Mesenchymal stem cell (in vitro differentiated cells and primary cell): ENCODE measurements at regions not wholly inside any gene's neighbourhood (a gene's known extent, or its start where the extent isn't known, plus 50 kb on each side); places are given as distances from the start of the nearest gene placed in this dataset.

Source experiments
- DNase-seq: peaks from one replicate; pipeline ENCODE4 v3.0.0-alpha.2; 2013
- H2AFZ ChIP-seq: one replicate; pipeline ENCODE4 v1.6.1; 2013; ENCODE audit warnings: low read depth, mild to moderate bottlenecking, control low read depth, inconsistent platforms, low read length, moderate library complexity
- H2AK5ac ChIP-seq: 2 replicates; pipeline ENCODE4 v1.6.1; 2013; ENCODE audit warnings: low read length, moderate library complexity, mild to moderate bottlenecking, inconsistent platforms; ENCODE audit not compliant: severe bottlenecking
- H2BK120ac ChIP-seq: one replicate; pipeline ENCODE4 v1.6.1; 2013; ENCODE audit warnings: low read depth, mild to moderate bottlenecking, inconsistent platforms, low read length, moderate library complexity
- H2BK12ac ChIP-seq, 2 experiments: one replicate each; pipeline ENCODE4 v1.6.1; 2013; ENCODE audit warnings: inconsistent platforms in 2 of 2, low read length in 2 of 2, mild to moderate bottlenecking in 2 of 2, moderate library complexity in 2 of 2, control low read depth in 1 of 2
- H2BK15ac ChIP-seq: one replicate; pipeline ENCODE4 v1.6.1; 2013; ENCODE audit warnings: mild to moderate bottlenecking, low read depth, inconsistent platforms; ENCODE audit not compliant: poor library complexity, severe bottlenecking
- H2BK5ac ChIP-seq: 2 replicates; pipeline ENCODE4 v1.6.1; 2013; ENCODE audit warnings: low read depth, mild to moderate bottlenecking, low read length, control low read depth, inconsistent platforms; ENCODE audit not compliant: poor library complexity, severe bottlenecking
- H3K14ac ChIP-seq, 2 experiments: one replicate each; pipeline ENCODE4 v1.6.1; 2013; ENCODE audit warnings: inconsistent platforms in 2 of 2, low read length in 2 of 2, control low read depth in 1 of 2, mild to moderate bottlenecking in 1 of 2, moderate library complexity in 1 of 2
- H3K18ac ChIP-seq, 2 experiments: one replicate each; pipeline ENCODE4 v1.6.1; 2013; ENCODE audit warnings: inconsistent platforms in 2 of 2, low read length in 2 of 2, control low read depth in 1 of 2, low read depth in 1 of 2, mild to moderate bottlenecking in 1 of 2
- H3K23ac ChIP-seq, 2 experiments: one replicate each; pipeline ENCODE4 v1.6.1; 2013; ENCODE audit warnings: inconsistent platforms in 2 of 2, low read length in 2 of 2, mild to moderate bottlenecking in 2 of 2, moderate library complexity in 2 of 2, control low read depth in 1 of 2
- H3K27ac ChIP-seq: 2 replicates; pipeline ENCODE4 v1.5.1; 2013; ENCODE audit warnings: mild to moderate bottlenecking, moderate library complexity, low read length, control low read depth, inconsistent platforms; ENCODE audit not compliant: poor library complexity, severe bottlenecking
- H3K27me3 ChIP-seq, 2 experiments: 2 replicates each; pipeline versions ENCODE4 v1.6.1 to v1.7.0; 2013; ENCODE audit warnings: low read length in 2 of 2, mild to moderate bottlenecking in 2 of 2, moderate library complexity in 2 of 2, control low read depth in 1 of 2, inconsistent platforms in 1 of 2; ENCODE audit not compliant: control insufficient read depth in 1 of 2, insufficient read depth in 1 of 2
- H3K36me3 ChIP-seq, 2 experiments: 2 replicates each; pipeline versions ENCODE4 v1.6.1 to v1.7.0; 2013; ENCODE audit warnings: low read length in 2 of 2, control low read depth in 1 of 2, inconsistent platforms in 1 of 2, low read depth in 1 of 2, mild to moderate bottlenecking in 1 of 2; ENCODE audit not compliant: insufficient read depth in 2 of 2, control insufficient read depth in 1 of 2
- H3K4ac ChIP-seq, 2 experiments: one replicate each; pipeline ENCODE4 v1.6.1; 2013; ENCODE audit warnings: inconsistent platforms in 2 of 2, low read length in 2 of 2, mild to moderate bottlenecking in 2 of 2, moderate library complexity in 2 of 2, control low read depth in 1 of 2, low read depth in 1 of 2
- H3K4me1 ChIP-seq: 2 replicates; pipeline ENCODE4 v1.6.1; 2013; ENCODE audit warnings: low read depth, low read length, control low read depth; ENCODE audit not compliant: control insufficient read depth, insufficient read depth
- H3K4me2 ChIP-seq: 2 replicates; pipeline ENCODE4 v1.6.1; 2013; ENCODE audit warnings: low read length, mild to moderate bottlenecking, inconsistent platforms; ENCODE audit not compliant: poor library complexity, severe bottlenecking
- H3K4me3 ChIP-seq, 2 experiments: 2 replicates each; pipeline versions ENCODE4 v1.5.1 to v1.7.0; 2013; ENCODE audit warnings: low read length in 2 of 2, mild to moderate bottlenecking in 2 of 2, control low read depth in 1 of 2, low read depth in 1 of 2; ENCODE audit not compliant: insufficient read depth in 1 of 2
- H3K79me1 ChIP-seq: replicated peaks from 2 replicates; pipeline ENCODE4 v1.6.1; 2013; ENCODE audit warnings: mild to moderate bottlenecking, control low read depth, low read length, inconsistent platforms; ENCODE audit not compliant: poor library complexity, severe bottlenecking
- H3K9ac ChIP-seq: 2 replicates; pipeline ENCODE4 v1.7.0; 2013; ENCODE audit warnings: mild to moderate bottlenecking, low read length, moderate library complexity
- H3K9me3 ChIP-seq: 2 replicates; pipeline ENCODE4 v1.7.0; 2013; ENCODE audit warnings: mild to moderate bottlenecking, low read length; ENCODE audit not compliant: control insufficient read depth
- H4K8ac ChIP-seq: one replicate; pipeline ENCODE4 v1.6.1; 2013; ENCODE audit warnings: inconsistent platforms, mild to moderate bottlenecking, low read length, moderate library complexity
- H4K91ac ChIP-seq: one replicate; pipeline ENCODE4 v1.6.1; 2013; ENCODE audit warnings: mild to moderate bottlenecking, low read length, inconsistent platforms
- WGBS: methylation state at CpG from one replicate; pipeline ENCODE4 v1.1.7; 2013; ENCODE audit warnings: mixed read lengths; 5-methylcytosine and 5-hydroxymethylcytosine counted together

DNA sequence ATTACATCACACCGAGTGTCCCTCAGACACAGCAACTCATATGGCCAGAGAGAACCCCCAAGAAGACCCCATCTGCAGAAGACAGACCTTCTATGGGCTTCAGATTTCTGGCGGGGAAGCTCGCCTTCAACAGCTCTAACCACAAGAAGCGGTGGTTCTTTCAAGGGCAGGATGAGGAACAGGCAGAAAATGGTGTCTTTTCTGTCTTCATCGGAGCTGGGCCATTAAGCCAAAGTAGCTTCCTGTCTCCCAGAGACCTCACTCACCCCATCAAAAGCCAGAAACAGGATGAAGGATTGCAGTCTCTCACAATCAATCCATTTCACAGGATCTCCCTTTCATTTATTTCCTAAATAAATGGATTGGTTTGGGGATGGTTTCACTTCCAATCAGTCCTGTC is 149.1 kb downstream of the HERPUD2 start:
- Histone ChIP-seq H3K9me3 (no peaks in the 10 kb centered on the region), H3K27me3 (peaks cover 56 to 61% of the 10 kb centered on the region in 2 experiments), H3K79me1 (no peaks in the 10 kb centered on the region), H3K18ac (no peak overlapping the region), H3K4me1 (no peaks in the 10 kb centered on the region), H3K27ac (no peak overlapping the region), H2AFZ (no peak overlapping the region), H3K4me2 (no peak overlapping the region), H4K91ac (no peak overlapping the region), H3K4ac (no peak overlapping the region), H4K8ac (no peak overlapping the region), H3K36me3 (no peaks in the 10 kb centered on the region), H2BK12ac (no peak overlapping the region), H2BK120ac (no peak overlapping the region), H3K23ac (no peak overlapping the region), H2BK5ac (no peak overlapping the region), H3K4me3 (no peak overlapping the region), H2BK15ac (no peak overlapping the region), H3K9ac (no peak overlapping the region), H2AK5ac (no peak overlapping the region), H3K14ac (no peak overlapping the region)
- WGBS, result 79% methylated on average over 5 of the region's 5 CpGs
- DNase-seq, result no peak

DNA sequence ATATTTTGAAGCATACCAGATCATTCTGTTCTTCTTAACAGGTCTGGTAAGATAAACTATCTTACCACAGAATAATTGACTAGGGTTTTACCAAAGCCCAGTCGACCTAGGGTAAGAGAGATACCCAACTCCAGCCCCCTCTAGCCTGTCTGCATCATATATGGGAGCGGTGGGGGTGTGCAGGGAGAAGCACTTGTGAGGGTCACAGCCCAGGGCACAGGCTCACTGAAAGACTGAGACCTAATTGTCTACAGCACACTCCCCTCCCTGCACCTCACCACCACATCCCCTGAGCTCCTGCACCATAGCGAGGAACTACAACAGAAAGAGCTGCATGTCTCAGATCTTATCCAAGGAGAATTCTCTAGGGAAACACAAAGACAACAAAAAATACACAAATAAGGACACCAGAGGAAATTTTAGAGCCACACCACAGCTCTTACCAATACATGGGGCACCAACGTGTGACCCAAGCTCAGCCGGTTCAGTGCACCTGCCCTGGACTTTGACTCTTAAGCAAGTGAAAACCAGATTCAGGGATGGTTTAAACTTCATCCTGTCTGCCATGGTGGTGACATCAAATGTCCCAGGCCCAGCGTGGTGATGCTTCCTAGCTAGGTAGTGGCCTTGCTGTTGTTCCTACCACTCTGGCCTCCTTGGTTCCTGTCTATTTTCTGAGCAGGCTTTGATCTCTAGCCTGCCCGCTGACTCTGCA is 150.8 kb downstream of the HERPUD2 start:
- Histone ChIP-seq H2BK15ac (no peak overlapping the region), H4K91ac (no peak overlapping the region), H2BK120ac (no peak overlapping the region), H3K27me3 (peaks cover 57 to 67% of the 10 kb centered on the region in 2 experiments), H3K79me1 (no peaks in the 10 kb centered on the region), H3K18ac (no peak overlapping the region), H3K23ac (no peak overlapping the region), H2AK5ac (no peak overlapping the region), H3K14ac (no peak overlapping the region), H3K4me1 (no peaks in the 10 kb centered on the region), H3K36me3 (no peaks in the 10 kb centered on the region), H3K9me3 (no peaks in the 10 kb centered on the region), H3K4me2 (no peak overlapping the region), H3K4me3 (no peak overlapping the region), H3K4ac (no peak overlapping the region), H2BK5ac (no peak overlapping the region), H2AFZ (no peak overlapping the region), H3K9ac (no peak overlapping the region), H4K8ac (no peak overlapping the region), H3K27ac (no peak overlapping the region), H2BK12ac (no peak overlapping the region)
- no peak for DNase-seq
- WGBS, result 88% methylated on average over 6 of the region's 7 CpGs

DNA sequence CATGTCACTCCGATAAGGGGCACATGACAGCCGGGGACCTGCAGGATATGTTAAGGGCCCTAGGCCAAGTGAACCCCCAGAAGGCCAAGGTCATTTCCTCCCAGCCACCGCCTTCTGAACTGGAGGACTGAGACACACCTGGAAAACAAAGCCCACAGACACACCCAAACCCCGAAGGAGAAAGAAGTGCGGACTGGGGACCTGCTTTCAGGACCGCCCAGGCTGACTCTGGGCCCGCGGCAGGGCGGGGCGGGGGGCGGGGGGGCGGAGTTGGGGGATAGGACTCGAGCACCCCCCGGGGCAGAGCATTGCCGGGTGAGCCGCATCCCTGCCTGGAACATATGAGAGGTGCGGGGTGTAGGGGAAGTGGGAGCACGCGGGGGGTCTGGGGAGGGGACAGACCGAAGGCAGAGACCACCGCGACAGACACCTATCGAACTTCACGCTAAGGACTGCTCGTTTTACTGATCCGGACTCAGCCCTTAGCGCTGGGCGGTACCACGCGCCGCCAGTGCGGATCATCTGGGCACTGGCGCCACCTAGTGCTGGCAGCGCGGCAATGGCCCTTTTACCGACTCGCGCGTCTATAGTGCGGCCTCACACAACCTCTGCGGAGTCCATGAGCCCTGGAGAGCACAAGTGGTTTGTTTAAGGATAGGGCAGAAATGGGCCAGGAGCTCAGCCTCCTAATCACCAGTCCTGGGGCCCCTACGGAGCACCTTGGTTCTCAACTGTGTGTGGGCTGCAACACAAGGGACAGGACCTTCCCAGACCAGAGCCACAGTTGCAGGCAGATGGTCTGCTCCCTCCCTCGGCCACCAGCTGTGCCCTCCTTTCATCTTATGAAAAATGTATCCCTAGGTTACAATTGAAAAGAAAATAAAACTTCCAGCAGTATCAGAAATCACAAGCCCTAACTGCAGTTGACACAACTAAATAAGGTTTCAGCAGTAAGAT is 157.6 kb downstream of the HERPUD2 start:
- Histone ChIP-seq H4K8ac (no peak overlapping the region), H2AK5ac (no peak overlapping the region), H3K9me3 (no peaks in the 10 kb centered on the region)

DNA sequence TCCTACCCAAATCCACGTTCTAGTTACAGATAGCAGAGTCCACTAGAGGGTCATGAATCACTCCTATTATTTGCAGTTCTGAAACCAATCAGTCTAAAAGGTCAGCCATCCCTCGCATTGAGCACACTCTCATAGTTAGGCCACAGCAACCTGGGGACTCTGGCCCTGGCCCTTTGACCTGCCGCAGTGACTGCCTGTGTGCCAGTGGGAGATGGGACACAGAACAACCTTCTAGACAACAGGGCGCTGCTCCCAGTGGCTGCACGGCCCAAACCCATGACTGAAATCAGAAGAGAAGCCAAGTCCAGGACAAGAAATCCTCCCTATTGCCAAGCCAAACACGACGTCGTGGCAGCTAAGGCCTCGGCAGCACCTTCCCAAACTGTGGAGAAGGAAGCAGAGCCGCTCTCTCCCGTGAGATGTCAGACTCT is 158.5 kb downstream of the HERPUD2 start:
- no peak overlapping the region for H2AK5ac ChIP-seq
- H2BK120ac ChIP-seq, result no peak overlapping the region
- H3K18ac ChIP-seq, result no peak overlapping the region
- no peak overlapping the region for H3K14ac ChIP-seq
- H3K4ac ChIP-seq, result no peak overlapping the region
- H3K27me3 ChIP-seq, result peaks cover 34 to 55% of the 10 kb centered on the region in 2 experiments
- no peak overlapping the region for H3K4me2 ChIP-seq
- no peak overlapping the region for H2BK5ac ChIP-seq
- H3K4me1 ChIP-seq, result peaks cover 7% of the 10 kb centered on the region
- no peak overlapping the region for H3K27ac ChIP-seq
- H3K23ac ChIP-seq, result no peak overlapping the region
- H2BK15ac ChIP-seq, result no peak overlapping the region
- no peak overlapping the region for H4K8ac ChIP-seq
- H3K4me3 ChIP-seq, result no peak overlapping the region
- no peak for DNase-seq
- H3K79me1 ChIP-seq, result no peaks in the 10 kb centered on the region
- H2AFZ ChIP-seq, result no peak overlapping the region
- no peaks in the 10 kb centered on the region for H3K9me3 ChIP-seq
- H4K91ac ChIP-seq, result no peak overlapping the region
- 86% methylated on average over 11 of the region's 11 CpGs for WGBS
- H3K9ac ChIP-seq, result no peak overlapping the region
- H2BK12ac ChIP-seq, result no peak overlapping the region
- H3K36me3 ChIP-seq, result no peaks in the 10 kb centered on the region

More for the DNA sequence above, 157.6 kb downstream of the HERPUD2 start:
- WGBS, result 8% methylated on average over 35 of the region's 43 CpGs
- peak; percentile 75 for DNase-seq
- Histone ChIP-seq H3K79me1 (no peaks in the 10 kb centered on the region), H3K36me3 (no peaks in the 10 kb centered on the region), H3K27me3 (peaks cover 28 to 45% of the 10 kb centered on the region in 2 experiments), H2BK120ac (no peak overlapping the region), H3K23ac (no peak overlapping the region), H4K91ac (peak overlapping the region; percentile 30), H3K4me3 (peak overlapping the region in 1 of 2 experiments; percentile 46), H3K4me2 (peak overlapping the region; percentile 77), H3K9ac (no peak overlapping the region), H2BK5ac (no peak overlapping the region), H2BK15ac (no peak overlapping the region), H3K4ac (no peak overlapping the region), H2BK12ac (no peak overlapping the region), H2AFZ (no peak overlapping the region), H3K27ac (no peak overlapping the region), H3K4me1 (peaks cover 7% of the 10 kb centered on the region), H3K14ac (no peak overlapping the region), H3K18ac (no peak overlapping the region)
